ENCODE measurements at regions not wholly inside any gene's neighbourhood (a gene's known extent, or its start where the extent isn't known, plus 50 kb on each side); places are given as distances from the start of the nearest gene placed in this dataset.

- TF ChIP-seq CTCF (IDR thresholded peaks at IDR 0.05) (no peak), POLR2A (IDR thresholded peaks at IDR 0.05) (no peak)
These were observed 682.4 kb downstream of the RNF144A start for GRCh38 chr2:7599462-7600258.

Measured in heart left ventricle (tissue), 13 donors.